Vagina (tissue), 2 donors: ENCODE measurements at regions not wholly inside any gene's neighbourhood (a gene's known extent, or its start where the extent isn't known, plus 50 kb on each side); places are given as distances from the start of the nearest gene placed in this dataset.

Source experiments
- CTCF ChIP-seq, 3 experiments: fragments of 450-650 bp in 2 of 3; fragments of 200-600 bp in 1 of 3; sonication (generic) in 1 of 3; IDR thresholded peaks; one replicate each; pipeline ENCODE4 v1.5.1; 2017 to 2019; ENCODE audit warnings: antibody characterized with exemption in 3 of 3, mild to moderate bottlenecking in 2 of 3, moderate library complexity in 2 of 3
- POLR2A ChIP-seq, 2 donors: fragments of 450-650 bp; IDR thresholded peaks; one replicate each; pipeline ENCODE4 v1.6.1; 2017; ENCODE audit warnings: antibody characterized with exemption in 2 of 2, mild to moderate bottlenecking in 2 of 2, moderate library complexity in 2 of 2

GRCh38 chr7:112573302-112574039 is 92.7 kb downstream of the LSMEM1 start:
- TF ChIP-seq CTCF (IDR thresholded peaks at IDR 0.05) (no peak), POLR2A (IDR thresholded peaks at IDR 0.05) (no peak)
